T47D (cell line): ENCODE measurements at regions not wholly inside any gene's neighbourhood (a gene's known extent, or its start where the extent isn't known, plus 50 kb on each side); places are given as distances from the start of the nearest gene placed in this dataset.
A peak's percentile ranks its signal among the peaks of the same experiment; 100 is the strongest.

Experiments
- DNase-seq, 2 experiments: peaks; one replicate each; pipeline versions ENCODE4 v3.0.0 to v3.0.0-alpha.2; 2011 to 2012; ENCODE audit warnings: low read depth in 1 of 2, low spot score in 1 of 2
- JUND ChIP-seq: IDR thresholded peaks from 2 replicates; pipeline ENCODE4 v1.6.1; 2012; ENCODE audit warnings: low read depth
- in situ Hi-C: cut with HindIII; loops from 2 replicates; pipeline ENCODE4 v1.10.0; 2016; ENCODE audit warnings: low sequenced_read_pairs, low pct_unique_long_range_greater_than_20kb

DNA sequence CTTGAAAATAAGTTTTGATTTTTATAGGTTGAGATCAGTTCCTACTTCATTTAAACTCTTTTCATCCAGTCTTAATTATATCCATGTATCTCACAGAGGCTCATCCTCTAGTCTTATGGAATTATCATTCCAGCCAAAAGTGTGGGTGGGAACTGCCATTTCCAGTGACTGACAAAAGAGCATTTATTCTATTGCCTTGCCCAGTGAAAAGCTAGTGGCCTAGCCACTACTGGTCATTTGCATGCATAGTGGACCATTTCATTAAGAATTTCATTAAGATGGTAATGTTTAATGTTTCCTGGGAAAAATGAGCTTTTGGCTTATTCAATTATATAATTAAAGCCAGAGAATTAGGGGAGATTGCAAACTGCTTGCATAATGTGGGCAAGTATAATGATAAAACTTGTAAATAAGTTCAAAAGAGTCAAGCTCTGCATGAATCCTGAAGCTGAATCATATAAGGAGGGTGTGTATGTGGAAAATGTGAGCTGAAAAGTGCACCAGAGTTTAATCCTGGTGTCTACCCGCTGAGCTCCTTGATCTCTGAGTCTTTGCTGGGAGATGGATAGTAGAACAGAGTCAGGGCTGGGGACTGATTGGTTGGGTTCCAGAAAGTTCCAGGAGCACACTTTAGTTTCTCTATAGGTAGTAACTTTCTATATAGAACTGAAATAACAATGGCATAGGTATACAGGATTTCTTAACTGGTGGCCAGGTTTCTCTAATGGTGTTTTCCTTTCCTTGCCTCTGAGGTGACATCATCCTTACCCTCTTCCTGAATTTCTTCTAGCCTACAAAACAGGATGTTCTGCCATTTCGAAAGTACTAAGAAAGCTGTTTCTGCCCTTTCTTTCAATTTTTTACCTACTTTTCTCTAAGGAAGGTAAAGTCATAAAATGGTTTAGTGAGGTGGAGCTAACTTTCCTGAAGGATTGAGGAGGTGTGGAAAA is 78.5 kb downstream of the KIF4B start:
- no peak for DNase-seq
- in situ Hi-C loops = no loop called here

DNA sequence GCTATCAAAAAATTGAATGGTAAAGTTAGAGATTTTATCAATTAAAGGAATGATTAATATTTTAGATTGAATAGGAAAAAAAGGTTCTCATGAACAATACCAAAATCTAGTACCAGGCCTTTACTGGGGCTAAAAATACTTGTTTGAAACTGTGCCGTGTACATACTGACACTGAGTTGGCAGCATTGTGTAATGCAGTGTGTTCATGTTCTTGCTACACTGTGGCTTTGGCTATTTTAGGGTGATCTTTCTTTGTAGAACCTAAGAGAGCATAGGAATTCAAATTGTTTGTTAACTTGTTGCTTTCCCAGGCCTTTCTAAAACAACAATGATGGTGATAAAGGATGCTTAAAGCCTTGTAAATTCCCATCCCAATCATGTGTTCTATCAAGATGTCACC is 80.9 kb downstream of the KIF4B start:
- no peak for TF ChIP-seq JUND
- in situ Hi-C loops = no loop called here
- no peak for DNase-seq

More for the DNA sequence above, 78.5 kb downstream of the KIF4B start:
- TF ChIP-seq JUND = no peak

DNA sequence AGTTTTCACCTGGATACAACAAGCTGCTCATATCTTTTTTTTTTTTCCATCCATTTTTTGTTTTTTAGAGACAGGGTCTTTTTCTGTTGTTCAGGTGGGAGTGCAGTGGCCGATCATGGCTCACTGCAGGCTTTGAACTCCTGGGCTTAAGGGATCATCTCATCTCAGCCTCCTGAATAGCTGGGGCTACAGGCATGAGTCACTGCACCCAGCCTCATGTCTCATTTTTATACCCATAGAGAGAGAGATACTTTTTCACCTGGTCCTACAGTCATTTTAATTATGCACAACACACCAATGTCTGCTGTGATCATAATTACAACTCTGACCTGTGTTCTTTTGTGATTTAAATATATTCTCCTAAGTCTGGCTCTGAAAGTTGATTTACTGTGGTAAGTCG is 84.4 kb downstream of the KIF4B start:
- in situ Hi-C loops = no loop called here
- no peak for TF ChIP-seq JUND
- no peak for DNase-seq

GRCh38 chr5:155098433-155098832 is 84.9 kb downstream of the KIF4B start:
- TF ChIP-seq JUND = no peak
- in situ Hi-C loops = no loop called here
- peak in 1 of 2 experiments; percentile 65 for DNase-seq

DNA sequence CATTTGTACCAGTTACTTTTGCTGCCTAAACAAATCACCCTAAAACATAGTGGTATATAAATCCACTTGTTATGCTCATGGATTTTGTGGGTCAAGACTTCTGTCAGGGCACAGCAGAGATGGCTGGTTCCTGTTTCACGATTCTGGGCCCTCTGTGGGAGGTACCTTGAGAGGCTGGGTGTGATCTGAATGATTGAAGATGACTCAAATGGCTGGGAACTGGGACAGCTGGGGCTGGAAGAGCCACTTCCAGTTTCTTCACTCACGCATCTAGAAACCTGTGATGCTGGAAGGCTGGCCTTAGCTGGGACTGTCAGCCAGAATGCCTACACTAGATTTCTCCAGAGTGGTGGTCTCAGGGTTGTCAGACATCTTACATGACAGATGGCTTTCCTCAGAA is 88.1 kb downstream of the KIF4B start:
- TF ChIP-seq JUND = no peak
- DNase-seq = no peak
- in situ Hi-C loops = no loop called here

DNA sequence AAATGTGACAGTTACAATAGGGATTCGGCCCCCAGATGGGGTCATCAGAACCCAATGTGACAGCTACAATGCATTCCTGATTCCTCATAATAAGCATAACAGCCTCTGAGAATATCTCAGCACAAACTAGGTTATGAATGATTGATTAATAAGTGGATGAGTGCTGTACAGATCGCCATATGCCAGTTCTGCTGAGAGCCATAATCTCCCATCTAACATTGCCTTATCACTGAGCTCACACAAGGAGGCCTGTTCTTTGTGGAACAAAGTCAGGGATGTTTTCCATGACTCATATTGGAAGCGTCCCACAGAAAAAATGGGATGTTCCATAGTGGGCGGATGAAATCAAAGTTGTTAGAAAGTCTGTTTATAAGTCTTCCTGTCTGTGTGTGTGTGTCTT is 89.6 kb downstream of the KIF4B start:
- in situ Hi-C loops = no loop called here
- no peak for TF ChIP-seq JUND
- no peak for DNase-seq

- DNase-seq = no peak
- in situ Hi-C loops = no loop called here
- TF ChIP-seq JUND = no peak
Observed at GRCh38 chr5:155104441-155104840, 90.9 kb downstream of the KIF4B start.

- TF ChIP-seq JUND = no peak
- DNase-seq = no peak
- in situ Hi-C loops = no loop called here
Observed at GRCh38 chr5:155106221-155106620, 92.7 kb downstream of the KIF4B start.

DNA sequence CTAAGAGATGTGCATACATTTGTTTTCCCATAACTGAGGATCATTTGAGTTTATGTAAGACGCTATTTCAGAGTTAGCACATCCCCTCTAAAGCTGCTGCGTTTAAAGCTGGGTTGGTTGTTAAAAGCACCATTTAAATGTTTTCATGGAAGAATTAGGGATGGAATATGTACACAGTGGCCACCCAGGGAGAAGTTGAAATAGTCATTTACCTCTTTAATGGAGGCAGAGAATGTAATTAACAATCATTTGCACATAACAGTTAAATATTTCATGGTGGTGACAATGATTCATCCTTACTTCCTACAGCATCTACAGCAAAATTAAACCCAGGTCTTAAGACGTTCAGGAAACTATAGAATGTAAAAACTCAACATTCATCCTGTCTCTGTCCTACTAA is 100.3 kb downstream of the KIF4B start:
- TF ChIP-seq JUND = no peak
- no peak for DNase-seq
- in situ Hi-C loops = no loop called here

DNA sequence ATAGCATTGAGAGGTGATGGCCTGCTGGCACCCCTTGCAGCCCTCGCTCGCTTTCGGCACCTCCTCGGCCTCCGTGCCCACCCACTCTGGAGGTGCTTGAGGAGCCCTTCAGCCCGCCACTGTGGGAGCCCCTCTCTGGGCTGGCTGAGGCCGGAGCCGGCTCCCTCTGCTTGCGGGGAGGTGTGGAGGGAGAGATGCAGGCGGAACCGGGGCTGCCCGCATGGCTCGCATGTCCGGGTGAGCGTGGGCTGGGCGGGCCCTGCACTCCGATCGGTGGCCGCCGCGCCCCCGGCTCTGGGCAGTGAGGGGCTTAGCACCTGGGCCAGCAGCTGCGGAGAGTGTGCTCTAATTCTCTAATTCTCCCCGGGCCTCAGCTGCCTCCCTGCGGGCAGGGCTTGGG is 101.1 kb downstream of the KIF4B start:
- in situ Hi-C loops = no loop called here
- no peak for TF ChIP-seq JUND
- DNase-seq = no peak

DNA sequence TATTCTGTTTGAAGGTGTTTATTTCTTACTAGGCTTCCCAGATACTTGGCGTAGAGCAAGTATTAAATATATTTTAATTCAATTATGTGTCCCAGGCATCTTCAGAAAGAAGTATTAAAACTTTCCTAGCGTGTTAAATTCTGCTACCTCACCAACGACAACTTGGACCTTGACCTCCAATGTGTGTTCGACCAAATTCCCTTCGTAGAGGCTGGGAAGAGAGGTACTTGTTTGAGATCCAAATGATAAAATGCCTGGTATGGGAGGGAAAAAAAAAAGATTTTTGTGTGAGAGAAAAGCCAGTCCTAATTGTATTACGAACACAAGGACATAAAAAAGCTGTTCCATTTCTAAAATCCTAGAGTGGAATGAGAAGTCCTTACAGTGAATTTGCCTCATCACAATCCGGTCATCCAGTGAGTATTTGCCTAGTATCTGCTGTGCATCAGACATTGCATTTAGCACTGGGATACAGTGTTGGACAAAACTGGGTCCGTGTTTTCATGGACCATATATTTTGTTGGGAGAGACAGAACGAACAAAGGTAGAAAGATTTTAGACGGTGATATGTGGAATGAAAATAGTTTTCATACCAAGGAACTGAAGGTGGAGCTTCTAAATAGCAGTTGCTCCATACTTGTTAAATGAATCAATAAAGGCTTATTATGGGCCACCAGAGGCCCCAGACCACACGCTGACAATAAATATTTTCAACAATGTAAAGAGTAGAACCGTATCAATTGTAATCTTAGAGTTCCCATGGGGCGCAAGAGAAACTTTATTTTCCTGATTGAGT is 103.1 kb downstream of the KIF4B start:
- in situ Hi-C loops = no loop called here
- peak; percentile 55; the same call in 1 of the 2 replicates for TF ChIP-seq JUND
- DNase-seq = peak; percentile 58 to 94

- DNase-seq = peak in 1 of 2 experiments; percentile 63
- in situ Hi-C loops = no loop called here
- TF ChIP-seq JUND = no peak
Observed at GRCh38 chr5:155125551-155126095, 112.1 kb downstream of the KIF4B start.

- DNase-seq = no peak
- in situ Hi-C loops = no loop called here
- TF ChIP-seq JUND = no peak
Observed at GRCh38 chr5:155126573-155126972, 113.0 kb downstream of the KIF4B start.
